ENCODE measurements at regions not wholly inside any gene's neighbourhood (a gene's known extent, or its start where the extent isn't known, plus 50 kb on each side); places are given as distances from the start of the nearest gene placed in this dataset.

GRCh38 chr6:81120280-81120679 is 632.2 kb downstream of the TENT5A start:
- no peak for TF ChIP-seq CTCF (conservative IDR thresholded peaks at IDR 0.05 in 1 of 2, IDR thresholded peaks at IDR 0.05 in 1 of 2; ENCODE audit: extremely low read depth in 1 of 2, insufficient read depth in 1 of 2, low read depth in 1 of 2, low read length in 2 of 2)
- no peak for TF ChIP-seq EZH2 (IDR thresholded peaks at IDR 0.05; ENCODE audit: borderline replicate concordance, low read length)
